PC-9 (cell line): ENCODE measurements at regions not wholly inside any gene's neighbourhood (a gene's known extent, or its start where the extent isn't known, plus 50 kb on each side); places are given as distances from the start of the nearest gene placed in this dataset.

Source experiments
- BruUV-seq: library from RNA; stranded (reverse); fragments of 400-500 nt; replicated peaks from 2 replicates; lab custom pipeline; 2021; lab: Mats Ljungman, UMichigan
- CTCF ChIA-PET: fragments of 300-600 bp; sonication (Branson Sonifier 250); formaldehyde crosslinking; loops from one replicate; lab custom pipeline; 2022; ENCODE audit warnings: antibody characterized with exemption; lab: Charles Lee
- POLR2A ChIA-PET: fragments of 300-600 bp; sonication (Branson Sonifier 250); formaldehyde crosslinking; loops from one replicate; lab custom pipeline; 2022; ENCODE audit warnings: antibody characterized with exemption; ENCODE audit not compliant: unreplicated experiment; lab: Charles Lee
- DNase-seq, 2 experiments: peaks; one replicate each; pipeline versions ENCODE4 v3.0.0 to v3.0.0-alpha.2; 2015 to 2022; ENCODE audit warnings: mixed read lengths in 1 of 2
- H2AFZ ChIP-seq: fragments of 200-600 bp; sonication (generic); 2 replicates; pipeline ENCODE4 v1.8.1; 2017; ENCODE audit warnings: antibody characterized with exemption
- H3F3A ChIP-seq: fragments of 200-600 bp; sonication (generic); 2 replicates; pipeline ENCODE4 v1.8.1; 2017; ENCODE audit warnings: antibody characterized with exemption, mild to moderate bottlenecking, low read depth; ENCODE audit not compliant: insufficient read depth
- H3K27ac ChIP-seq: fragments of 200-600 bp; sonication (generic); 2 replicates; pipeline ENCODE4 v1.6.1; 2016; ENCODE audit warnings: mixed run types
- H3K27me3 ChIP-seq: fragments of 200-600 bp; sonication (generic); 2 replicates; pipeline ENCODE4 v1.6.1; 2016; ENCODE audit warnings: low read depth, mixed run types; ENCODE audit not compliant: insufficient read depth
- H3K36me3 ChIP-seq: fragments of 200-600 bp; sonication (generic); 2 replicates; pipeline ENCODE4 v1.6.1; 2016; ENCODE audit warnings: low read depth, mixed run types
- H3K4me1 ChIP-seq: fragments of 200-600 bp; sonication (generic); replicated peaks from 2 replicates; pipeline ENCODE4 v1.6.1; 2016; ENCODE audit warnings: mixed run types; ENCODE audit not compliant: insufficient read depth
- H3K4me2 ChIP-seq: fragments of 200-600 bp; sonication (generic); 2 replicates; pipeline ENCODE4 v1.6.1; 2017; ENCODE audit warnings: mixed run types
- H3K4me3 ChIP-seq: fragments of 200-600 bp; sonication (generic); 2 replicates; pipeline ENCODE4 v1.6.1; 2016; ENCODE audit warnings: mixed run types
- H3K79me2 ChIP-seq: fragments of 200-600 bp; sonication (generic); 2 replicates; pipeline ENCODE4 v1.6.1; 2017; ENCODE audit warnings: low read depth, mixed run types
- H3K9me2 ChIP-seq: fragments of 200-600 bp; sonication (generic); 2 replicates; pipeline ENCODE4 v1.8.1; 2017; ENCODE audit warnings: mild to moderate bottlenecking; ENCODE audit not compliant: insufficient read depth
- H3K9me3 ChIP-seq: fragments of 200-600 bp; sonication (generic); 2 replicates; pipeline ENCODE4 v1.8.1; 2016; ENCODE audit warnings: low read depth; ENCODE audit not compliant: insufficient read depth
- H4K20me1 ChIP-seq: fragments of 200-600 bp; sonication (generic); 2 replicates; pipeline ENCODE4 v1.8.1; 2017; ENCODE audit not compliant: insufficient read depth
- EZH2 ChIP-seq: fragments of 200-600 bp; sonication (generic); IDR thresholded peaks from 2 replicates; pipeline ENCODE4 v1.8.0; 2017; ENCODE audit warnings: antibody characterized with exemption, low read depth
- intact Hi-C: fragments of 100-400 bp; cut with micrococcal nuclease; formaldehyde crosslinking; loops from one replicate; pipeline ENCODE4 v1.10.0; 2022; ENCODE audit not compliant: unreplicated experiment
- TF ChIP-seq, protein P1 (sequence below): fragments of 200-600 bp; sonication (generic); conservative IDR thresholded peaks from 2 replicates; pipeline ENCODE4 v1.6.1; 2017; ENCODE audit warnings: mixed run types, antibody characterized with exemption, mild to moderate bottlenecking, moderate library complexity

- DNase-seq: peak in 1 of 2 experiments; percentile 22
- Histone ChIP-seq H4K20me1 (no peaks in the 10 kb centered on the region), H3K9me3 (peaks cover 4% of the 10 kb centered on the region), H3K36me3 (no peaks in the 10 kb centered on the region), H3F3A (no peaks in the 10 kb centered on the region), H2AFZ (no peak overlapping the region), H3K4me3 (no peak overlapping the region), H3K4me1 (no peaks in the 10 kb centered on the region), H3K27me3 (no peaks in the 10 kb centered on the region), H3K4me2 (no peak overlapping the region), H3K9me2 (peaks cover 2% of the 10 kb centered on the region; the same call in 1 of the 2 replicates), H3K27ac (no peak overlapping the region), H3K79me2 (no peaks in the 10 kb centered on the region)
- TF ChIP-seq, protein P1, sequence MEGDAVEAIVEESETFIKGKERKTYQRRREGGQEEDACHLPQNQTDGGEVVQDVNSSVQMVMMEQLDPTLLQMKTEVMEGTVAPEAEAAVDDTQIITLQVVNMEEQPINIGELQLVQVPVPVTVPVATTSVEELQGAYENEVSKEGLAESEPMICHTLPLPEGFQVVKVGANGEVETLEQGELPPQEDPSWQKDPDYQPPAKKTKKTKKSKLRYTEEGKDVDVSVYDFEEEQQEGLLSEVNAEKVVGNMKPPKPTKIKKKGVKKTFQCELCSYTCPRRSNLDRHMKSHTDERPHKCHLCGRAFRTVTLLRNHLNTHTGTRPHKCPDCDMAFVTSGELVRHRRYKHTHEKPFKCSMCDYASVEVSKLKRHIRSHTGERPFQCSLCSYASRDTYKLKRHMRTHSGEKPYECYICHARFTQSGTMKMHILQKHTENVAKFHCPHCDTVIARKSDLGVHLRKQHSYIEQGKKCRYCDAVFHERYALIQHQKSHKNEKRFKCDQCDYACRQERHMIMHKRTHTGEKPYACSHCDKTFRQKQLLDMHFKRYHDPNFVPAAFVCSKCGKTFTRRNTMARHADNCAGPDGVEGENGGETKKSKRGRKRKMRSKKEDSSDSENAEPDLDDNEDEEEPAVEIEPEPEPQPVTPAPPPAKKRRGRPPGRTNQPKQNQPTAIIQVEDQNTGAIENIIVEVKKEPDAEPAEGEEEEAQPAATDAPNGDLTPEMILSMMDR: no peak
- TF ChIP-seq EZH2: no peak
- no TSS peak for BruUV-seq
- intact Hi-C loops: no loop called here
- ChIA-PET POLR2A (no interaction called here), CTCF (no interaction called here)
These were observed 406.2 kb downstream of the TGFB2 start for GRCh38 chr1:218751208-218751948.

DNA sequence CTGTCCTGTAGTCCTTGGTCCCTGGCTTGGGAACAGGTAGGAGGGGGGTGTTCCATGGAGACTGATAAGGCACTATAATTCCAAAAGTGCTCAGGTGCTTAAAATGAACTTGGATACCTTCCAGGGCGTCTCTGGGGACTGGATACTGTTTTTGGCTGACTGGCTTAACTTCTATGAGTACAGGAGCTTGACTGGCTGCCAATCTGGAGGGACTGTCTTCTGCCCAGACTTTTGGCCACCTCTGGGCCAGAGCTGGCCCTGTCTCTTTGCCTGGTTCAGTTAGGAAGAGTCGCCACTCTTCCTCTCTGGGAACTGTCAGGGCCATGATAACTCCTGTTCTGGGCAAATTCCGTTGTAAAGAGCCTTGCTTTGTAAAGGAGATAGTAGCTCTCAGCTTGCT is 407.0 kb downstream of the TGFB2 start:
- H3K9me2 ChIP-seq: no peaks in the 10 kb centered on the region
- H3K4me1 ChIP-seq: no peaks in the 10 kb centered on the region
- peaks cover 4% of the 10 kb centered on the region for H3K9me3 ChIP-seq
- no peak overlapping the region for H2AFZ ChIP-seq
- H3K4me2 ChIP-seq: no peak overlapping the region
- intact Hi-C loops: no loop called here
- no TSS peak for BruUV-seq
- no peaks in the 10 kb centered on the region for H3K27me3 ChIP-seq
- H4K20me1 ChIP-seq: no peaks in the 10 kb centered on the region
- POLR2A ChIA-PET: interaction anchor here (0.6 kb wide), 1 partner anchor 314 kb away, joined by 3 read pairs; no protein-coding TSS in a partner anchor
- no peak for TF ChIP-seq EZH2
- TF ChIP-seq, protein P1: no peak
- no peaks in the 10 kb centered on the region for H3K79me2 ChIP-seq
- no peak for DNase-seq
- no peaks in the 10 kb centered on the region for H3K36me3 ChIP-seq
- no peak overlapping the region for H3K27ac ChIP-seq
- no peak overlapping the region for H3K4me3 ChIP-seq
- CTCF ChIA-PET: no interaction called here
- no peaks in the 10 kb centered on the region for H3F3A ChIP-seq

GRCh38 chr1:218754477-218754876 is 409.3 kb downstream of the TGFB2 start:
- Histone ChIP-seq H3K4me2 (no peak overlapping the region), H3F3A (no peaks in the 10 kb centered on the region), H3K9me3 (peaks cover 4% of the 10 kb centered on the region; the same call in 1 of the 2 replicates), H3K27ac (no peak overlapping the region), H4K20me1 (no peaks in the 10 kb centered on the region), H3K36me3 (no peaks in the 10 kb centered on the region), H3K4me3 (no peak overlapping the region), H2AFZ (no peak overlapping the region), H3K9me2 (no peaks in the 10 kb centered on the region), H3K4me1 (no peaks in the 10 kb centered on the region), H3K27me3 (no peaks in the 10 kb centered on the region), H3K79me2 (no peaks in the 10 kb centered on the region)
- no peak for TF ChIP-seq EZH2
- TF ChIP-seq, protein P1: no peak
- CTCF ChIA-PET: no interaction called here
- intact Hi-C loops: no loop called here
- BruUV-seq: no TSS peak
- POLR2A ChIA-PET: no interaction called here
- DNase-seq: no peak
